GM18858 (cell line): ENCODE measurements at regions not wholly inside any gene's neighbourhood (a gene's known extent, or its start where the extent isn't known, plus 50 kb on each side); places are given as distances from the start of the nearest gene placed in this dataset.
A peak's percentile ranks its signal among the peaks of the same experiment; 100 is the strongest.
"Not testable (repeated sequence)": the region's sequence is repeated elsewhere in the genome, so short reads cannot be mapped to it uniquely, and the experiment has no call there.

Experiments used
- ATAC-seq: cut with Tn5 transposase; IDR thresholded peaks from one replicate; pipeline ENCODE4 v1.9.1; 2021; ENCODE audit not compliant: unreplicated experiment

DNA sequence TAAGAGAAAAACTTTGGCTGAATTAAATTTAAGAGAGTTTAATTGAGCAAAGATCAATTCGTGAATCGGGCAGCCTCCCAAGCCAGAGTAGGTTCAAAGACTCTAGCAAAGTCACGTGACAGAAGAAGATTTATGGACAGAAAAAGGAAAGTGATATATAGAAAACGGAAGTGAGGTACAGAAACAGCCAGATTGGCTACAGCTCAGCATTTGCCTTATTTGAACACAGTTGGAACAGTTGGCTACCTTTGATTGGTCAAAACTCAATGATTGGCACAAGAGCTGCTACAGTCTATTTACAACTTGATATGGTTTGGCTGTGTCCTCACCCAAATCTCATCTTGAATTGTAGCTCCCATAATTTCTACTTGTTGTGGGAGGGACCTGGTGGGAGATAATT, 102.6 kb downstream of the PLG start:
- ATAC-seq: no peak

DNA sequence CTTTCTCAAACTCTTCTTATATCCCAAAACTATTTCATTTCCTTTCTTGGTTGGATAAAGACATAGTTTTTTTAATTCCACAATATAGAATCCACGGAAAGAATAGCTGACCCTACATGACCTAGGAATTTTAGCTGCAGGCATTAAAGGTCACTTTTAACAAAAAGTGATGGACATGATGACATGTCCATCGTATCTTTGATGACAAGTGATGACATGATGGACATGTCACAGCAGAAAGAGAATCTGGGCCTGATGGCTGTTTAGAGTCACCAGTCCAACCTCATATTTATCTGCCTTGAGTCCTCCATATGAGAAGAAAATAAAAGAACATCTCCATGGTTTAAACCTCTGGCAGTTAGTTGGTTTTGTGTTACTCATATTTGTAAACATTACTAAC, 106.2 kb downstream of the PLG start:
- ATAC-seq: no peak

DNA sequence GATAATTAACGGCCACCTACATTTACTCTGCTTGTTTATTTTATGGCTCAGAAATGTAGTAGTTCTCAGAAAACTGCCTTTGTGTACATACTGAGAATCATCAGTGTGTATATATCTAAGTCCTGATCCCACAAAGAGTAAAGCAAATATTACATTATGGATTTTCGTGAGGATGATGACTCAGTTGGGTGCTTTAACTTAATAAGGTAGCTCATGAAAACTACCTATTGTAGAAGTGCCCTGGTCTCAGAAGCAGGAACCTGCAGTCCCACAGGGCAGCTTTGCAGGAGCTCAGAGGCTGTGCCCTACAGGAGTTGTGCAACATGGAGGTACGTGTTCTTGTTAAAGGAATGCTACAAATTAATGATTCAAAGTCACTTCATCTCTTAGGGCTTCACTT, 108.2 kb downstream of the PLG start:
- ATAC-seq: no peak

DNA sequence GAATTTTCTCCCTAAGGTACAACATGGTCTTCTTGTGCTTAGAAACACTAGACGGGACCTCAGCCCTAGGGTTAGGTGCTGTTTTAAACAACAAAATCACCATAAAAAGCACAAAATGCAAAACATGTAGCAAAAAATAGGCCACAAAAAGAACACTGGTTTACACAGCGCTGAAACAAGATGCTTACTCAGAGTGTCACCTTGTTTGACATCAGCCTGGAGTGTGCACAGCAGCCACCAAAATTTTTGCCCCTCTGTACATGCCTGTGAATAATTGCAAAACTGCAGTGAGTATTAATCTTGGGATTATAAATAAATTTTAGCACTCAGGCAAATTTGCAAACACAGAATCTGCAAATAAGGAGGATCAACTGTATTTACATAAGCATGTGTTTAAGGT, 110.1 kb downstream of the PLG start:
- no peak for ATAC-seq

DNA sequence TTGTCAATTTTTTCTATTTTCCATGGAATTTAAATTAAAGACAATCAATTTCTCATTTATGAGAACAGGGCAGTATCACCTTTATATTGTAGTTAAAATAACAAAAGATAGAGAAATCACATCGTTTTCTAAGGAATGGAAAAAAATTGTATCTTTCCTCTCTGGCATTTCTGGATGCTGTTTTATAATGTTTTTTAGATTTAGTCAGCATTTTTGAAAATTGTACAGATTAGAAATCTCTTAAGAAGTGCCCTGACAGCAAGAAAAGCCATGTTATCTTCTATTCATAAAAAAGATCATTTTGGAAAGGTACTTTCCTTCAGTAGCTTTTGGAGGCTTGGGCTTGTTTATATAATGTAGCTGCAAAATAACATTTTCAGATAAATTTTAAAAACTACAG, 116.9 kb downstream of the PLG start:
- no peak for ATAC-seq

DNA sequence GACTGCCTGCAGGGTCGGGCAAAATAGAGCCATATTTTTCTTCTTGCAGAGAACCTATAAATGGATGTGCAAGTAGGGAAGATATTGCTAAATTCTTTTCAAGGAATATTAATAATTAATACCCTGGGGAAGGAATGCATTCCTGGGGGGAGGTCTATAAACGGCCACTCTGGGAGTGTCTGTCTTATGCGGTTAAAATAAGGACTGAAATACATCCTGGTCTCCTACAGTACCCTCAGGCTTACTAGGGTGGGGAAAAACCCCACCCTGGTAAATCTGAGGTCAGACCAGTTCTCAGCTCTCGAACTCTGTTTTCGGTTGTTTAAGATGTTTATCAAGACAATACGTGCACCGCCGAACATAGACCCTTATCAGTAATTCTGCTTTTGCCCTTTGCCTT, 118.6 kb downstream of the PLG start:
- ATAC-seq: not testable (repeated sequence)

DNA sequence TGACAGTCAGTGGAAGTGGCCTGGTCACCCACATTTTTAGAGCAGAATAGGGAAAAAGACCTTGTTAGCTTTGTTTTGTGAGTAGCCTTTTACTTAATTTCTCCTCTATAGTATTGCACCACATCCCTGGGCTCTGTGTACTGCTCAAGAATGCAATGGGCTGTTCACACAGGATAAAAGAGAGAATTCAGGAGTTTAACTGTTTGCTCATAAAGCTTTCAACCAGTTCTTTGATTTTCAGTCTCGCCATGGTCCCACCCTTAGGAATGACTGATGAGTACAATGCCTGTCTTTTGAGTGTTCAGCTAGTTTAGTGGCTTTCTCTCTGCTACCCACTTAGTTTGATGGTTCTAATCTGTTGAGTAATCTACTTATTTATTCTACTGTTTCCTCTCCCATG, 129.7 kb downstream of the PLG start:
- no peak for ATAC-seq

GRCh38 chr6:160832422-160832821, 130.4 kb downstream of the PLG start:
- ATAC-seq: no peak

GRCh38 chr6:160837146-160837545, 135.1 kb downstream of the PLG start:
- no peak for ATAC-seq

DNA sequence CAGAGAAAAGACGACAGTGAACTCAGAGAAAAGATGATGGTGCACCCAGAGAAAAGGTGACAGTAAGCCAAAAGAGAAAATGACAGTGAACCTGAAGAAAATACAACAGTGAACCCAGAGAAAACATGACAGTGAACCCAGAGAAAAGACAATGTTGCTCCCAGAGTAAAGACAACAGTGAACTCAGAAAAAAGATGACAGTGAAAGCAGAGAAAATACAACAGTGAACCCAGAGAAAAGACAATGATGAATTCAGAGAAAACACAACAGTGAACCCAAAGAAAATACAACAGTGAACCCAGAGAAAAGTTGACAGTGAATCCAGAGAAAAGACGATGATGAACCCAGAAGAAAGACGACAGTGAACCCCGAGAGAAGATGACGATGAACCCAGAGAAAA, 140.5 kb upstream of the MAP3K4 start:
- no peak for ATAC-seq

DNA sequence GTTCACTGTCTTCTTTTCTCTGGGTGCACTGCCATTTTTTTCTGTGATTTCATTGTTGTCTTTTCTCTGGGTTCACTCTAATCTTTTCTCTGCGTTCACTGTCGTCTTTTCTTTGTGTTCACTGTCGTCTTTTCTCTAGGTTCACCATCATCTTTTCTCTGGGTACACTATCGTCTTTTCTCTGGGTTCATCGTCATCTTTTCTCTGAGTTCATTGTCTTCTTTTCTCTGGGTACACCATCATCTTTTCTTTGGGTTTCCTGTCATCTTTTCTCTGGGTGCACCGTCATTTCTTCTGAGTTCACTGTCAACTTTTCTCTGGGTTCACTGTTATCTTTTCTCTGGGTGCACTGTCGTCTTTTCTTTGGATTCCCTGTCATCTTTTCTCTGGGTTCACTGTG, 137.6 kb upstream of the MAP3K4 start:
- ATAC-seq: no peak

DNA sequence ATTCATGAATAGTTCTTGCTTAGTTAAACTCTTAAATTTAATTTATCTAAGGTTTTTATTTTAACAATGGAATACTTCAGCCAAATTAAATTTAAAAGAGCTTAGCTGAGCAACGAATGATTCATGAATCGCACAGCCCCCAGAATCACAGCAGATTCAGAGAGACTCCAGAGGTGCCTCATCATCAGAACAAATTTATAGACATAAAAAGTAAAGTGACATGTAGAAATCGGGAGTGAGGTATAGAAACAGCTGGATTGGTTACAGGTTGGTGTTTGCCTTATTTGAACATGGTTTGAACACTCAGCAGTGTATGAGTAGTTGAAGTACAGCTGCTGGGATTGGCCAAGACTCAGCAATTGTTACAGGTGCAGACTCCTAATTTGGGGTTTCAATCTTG, 132.7 kb upstream of the MAP3K4 start:
- no peak for ATAC-seq

- no peak for ATAC-seq
Observed at GRCh38 chr6:160859822-160860221, 131.7 kb upstream of the MAP3K4 start.

DNA sequence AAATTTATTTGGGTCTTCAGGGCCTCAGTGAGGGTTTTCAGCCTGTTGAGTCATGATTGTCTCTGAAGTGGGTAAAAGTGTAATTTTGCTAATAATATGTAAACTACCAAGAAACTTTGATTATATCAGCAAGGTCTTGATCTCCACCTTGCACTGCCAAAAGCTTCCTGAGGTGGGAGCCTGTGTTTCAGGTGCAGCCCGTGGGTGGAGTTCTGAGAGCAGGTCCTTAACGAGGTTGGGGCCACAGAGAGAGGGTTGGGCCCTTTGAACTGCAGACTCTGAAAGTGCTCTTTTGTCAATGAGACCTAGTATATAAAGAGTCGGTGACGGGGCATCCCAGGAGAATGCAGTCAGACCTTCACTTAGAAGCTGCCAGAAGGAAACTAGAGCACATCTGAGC, 129.7 kb upstream of the MAP3K4 start:
- no peak for ATAC-seq

GRCh38 chr6:160863782-160864181, 127.8 kb upstream of the MAP3K4 start:
- no peak for ATAC-seq

DNA sequence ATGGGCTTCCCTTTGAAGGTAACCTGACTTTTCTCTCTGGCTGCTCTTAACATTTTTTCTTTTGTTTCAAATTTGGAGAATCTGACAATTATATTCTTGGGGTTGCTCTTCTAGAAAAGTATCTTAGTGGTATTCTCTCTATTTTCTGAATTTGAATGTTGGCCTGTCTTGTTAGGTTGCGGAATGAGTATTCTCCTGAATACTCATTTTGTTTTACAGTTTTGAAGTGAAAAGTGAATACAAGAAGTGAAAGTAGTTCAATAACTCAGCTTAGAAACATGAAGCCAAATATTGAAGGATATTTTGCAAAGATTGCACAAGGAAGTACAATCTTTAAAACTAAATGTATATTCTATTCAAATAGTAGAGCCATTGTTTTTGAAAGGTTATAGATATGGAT, 120.2 kb upstream of the MAP3K4 start:
- peak; percentile 89 for ATAC-seq

GRCh38 chr6:160881148-160881808, 110.3 kb upstream of the MAP3K4 start:
- ATAC-seq: no peak

DNA sequence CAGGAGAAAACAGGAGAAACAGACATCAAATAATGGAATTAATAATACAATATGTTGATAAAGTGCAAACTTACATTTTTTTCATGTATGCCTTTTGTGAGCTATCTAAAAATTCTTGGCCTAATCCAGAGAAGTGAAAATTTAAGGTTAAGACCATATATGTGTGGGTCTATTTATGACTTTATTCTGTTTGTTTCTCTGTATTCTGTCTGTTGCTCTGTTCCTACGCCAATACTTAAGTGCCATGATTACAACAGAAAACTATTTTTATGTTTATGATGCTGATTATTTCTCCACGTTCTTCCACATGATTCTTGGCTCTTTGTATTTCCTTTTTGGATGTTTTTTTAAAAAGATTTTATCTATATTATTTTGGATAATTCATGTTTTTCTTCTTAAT, 109.6 kb upstream of the MAP3K4 start:
- no peak for ATAC-seq

GRCh38 chr6:160882791-160883279, 108.7 kb upstream of the MAP3K4 start:
- no peak for ATAC-seq

GRCh38 chr6:160883560-160883959, 108.0 kb upstream of the MAP3K4 start:
- no peak for ATAC-seq

DNA sequence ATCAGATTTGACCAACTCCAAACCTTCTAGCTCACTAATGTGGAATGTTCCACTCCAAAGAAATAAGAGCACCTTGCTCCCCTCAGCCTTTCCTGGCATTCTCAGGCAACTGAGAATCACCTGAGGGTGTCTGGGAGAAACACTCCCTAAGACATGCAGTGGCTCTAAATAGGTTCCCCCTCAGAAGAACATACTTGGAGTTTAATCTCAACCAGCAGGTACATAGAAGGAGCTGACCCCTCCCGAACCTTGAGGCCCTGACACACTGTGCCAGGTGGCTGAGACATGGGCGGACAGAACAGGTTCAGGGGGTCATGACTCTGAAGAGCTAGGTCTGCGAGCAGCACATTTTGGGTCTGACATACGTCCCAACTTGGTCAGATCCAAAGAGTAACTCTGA, 107.6 kb upstream of the MAP3K4 start:
- ATAC-seq: no peak

DNA sequence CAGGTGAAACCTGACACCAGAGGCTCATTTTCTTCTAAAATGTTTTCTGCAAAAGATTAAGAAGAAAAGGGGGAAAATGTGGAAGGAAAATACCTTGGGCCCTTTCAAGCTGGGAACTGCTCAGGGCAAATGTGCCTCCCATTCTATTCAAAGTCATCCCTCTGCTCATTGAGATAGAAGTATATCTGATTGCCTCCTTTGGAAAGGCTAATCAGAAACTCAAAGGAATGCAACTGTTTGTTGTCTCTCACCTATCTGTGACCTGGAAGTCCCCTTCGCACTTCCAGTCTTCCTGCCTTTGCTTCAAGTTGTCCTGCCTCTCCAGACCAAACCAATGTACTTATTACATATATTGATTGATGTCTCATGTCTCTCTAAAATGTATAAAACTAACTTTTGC, 102.4 kb upstream of the MAP3K4 start:
- ATAC-seq: not testable (repeated sequence)

GRCh38 chr6:160891690-160892089, 99.9 kb upstream of the MAP3K4 start:
- no peak for ATAC-seq
